ENCODE measurements at regions not wholly inside any gene's neighbourhood (a gene's known extent, or its start where the extent isn't known, plus 50 kb on each side); places are given as distances from the start of the nearest gene placed in this dataset.

GRCh38 chr5:38680094-38680825 is 123.8 kb upstream of the LIFR start:
- dilution Hi-C loops (cut with MboI; ENCODE audit: extremely low pct_ligation_motif_present, low sequenced_read_pairs), result no loop called here
- H4K20me1 ChIP-seq (replicated peaks; ENCODE audit: control insufficient read depth, extremely low read depth, insufficient read depth, low read length), result no peaks in the 10 kb centered on the region
- no peaks in the 10 kb centered on the region for H3K4me1 ChIP-seq (ENCODE audit: control insufficient read depth, extremely low read depth, insufficient read depth, low read length)
- H2AFZ ChIP-seq (ENCODE audit: low read depth, low read length), result no peak overlapping the region
- no peaks in the 10 kb centered on the region for H3K36me3 ChIP-seq (ENCODE audit: control insufficient read depth in 2 of 2, extremely low read depth in 1 of 2, insufficient read depth in 2 of 2, low read length in 2 of 2)
- no peaks in the 10 kb centered on the region for H3K9me3 ChIP-seq (replicated peaks; ENCODE audit: control insufficient read depth, insufficient read depth, low read length)
- intact Hi-C loops (cut with micrococcal nuclease), result no loop called here
- ChIA-PET POLR2A (no interaction called here), CTCF (interaction anchor here (0.8 to 1.3 kb wide), 4 partner anchors 10 to 239 kb away, joined by 3 to 5 read pairs (median 4); no protein-coding TSS in a partner anchor)
- FAIRE-seq (no peak), DNase-seq (ENCODE audit: low read depth, low spot score) (no peak)
- no peak overlapping the region for H3K9ac ChIP-seq (replicated peaks; ENCODE audit: extremely low read depth, insufficient read depth, low read length)
- H3K27me3 ChIP-seq (ENCODE audit: control insufficient read depth in 2 of 2, insufficient read depth in 2 of 2, low read length in 2 of 2), result peaks cover 3% of the 10 kb centered on the region in 2 experiments
- no peak overlapping the region for H3K4me3 ChIP-seq (replicated peaks in 1 of 3; ENCODE audit: insufficient read depth in 1 of 3, low read depth in 1 of 3, low read length in 3 of 3)
- H3K27ac ChIP-seq (ENCODE audit: insufficient read depth, low read depth, low read length), result no peak overlapping the region
- no TSS peak for BruUV-seq (replicated peaks)
- no peak overlapping the region for H3K4me2 ChIP-seq (ENCODE audit: insufficient read depth, low read length)
- H3K9me1 ChIP-seq (replicated peaks; ENCODE audit: control insufficient read depth, extremely low read depth, insufficient read depth, low read length), result no peaks in the 10 kb centered on the region
- no peak for TF ChIP-seq GATA2 (IDR thresholded peaks at IDR 0.05; ENCODE audit: insufficient read depth, insufficient read length, low read depth, low read length)
- no peak for TF ChIP-seq MYC (IDR thresholded peaks at IDR 0.05; ENCODE audit: low read depth, low read length)
- no peak for TF ChIP-seq FOS (IDR thresholded peaks at IDR 0.05; ENCODE audit: borderline replicate concordance, insufficient read depth, low read length)
- TF ChIP-seq POLR2AphosphoS5 (IDR thresholded peaks at IDR 0.05; ENCODE audit: insufficient read depth, low read depth, low read length), result no peak
- TF ChIP-seq, protein P1, sequence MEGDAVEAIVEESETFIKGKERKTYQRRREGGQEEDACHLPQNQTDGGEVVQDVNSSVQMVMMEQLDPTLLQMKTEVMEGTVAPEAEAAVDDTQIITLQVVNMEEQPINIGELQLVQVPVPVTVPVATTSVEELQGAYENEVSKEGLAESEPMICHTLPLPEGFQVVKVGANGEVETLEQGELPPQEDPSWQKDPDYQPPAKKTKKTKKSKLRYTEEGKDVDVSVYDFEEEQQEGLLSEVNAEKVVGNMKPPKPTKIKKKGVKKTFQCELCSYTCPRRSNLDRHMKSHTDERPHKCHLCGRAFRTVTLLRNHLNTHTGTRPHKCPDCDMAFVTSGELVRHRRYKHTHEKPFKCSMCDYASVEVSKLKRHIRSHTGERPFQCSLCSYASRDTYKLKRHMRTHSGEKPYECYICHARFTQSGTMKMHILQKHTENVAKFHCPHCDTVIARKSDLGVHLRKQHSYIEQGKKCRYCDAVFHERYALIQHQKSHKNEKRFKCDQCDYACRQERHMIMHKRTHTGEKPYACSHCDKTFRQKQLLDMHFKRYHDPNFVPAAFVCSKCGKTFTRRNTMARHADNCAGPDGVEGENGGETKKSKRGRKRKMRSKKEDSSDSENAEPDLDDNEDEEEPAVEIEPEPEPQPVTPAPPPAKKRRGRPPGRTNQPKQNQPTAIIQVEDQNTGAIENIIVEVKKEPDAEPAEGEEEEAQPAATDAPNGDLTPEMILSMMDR (IDR thresholded peaks at IDR 0.05; ENCODE audit: extremely low read depth in 1 of 2, insufficient read depth in 1 of 2, low read depth in 1 of 2, low read length in 2 of 2), result no peak
- TF ChIP-seq POLR2A (IDR thresholded peaks at IDR 0.05; ENCODE audit: low read depth, low read length), result no peak
- TF ChIP-seq JUN (IDR thresholded peaks at IDR 0.05; ENCODE audit: borderline replicate concordance, insufficient read depth, insufficient read length, low read depth), result no peak
- no peak for TF ChIP-seq MAX (IDR thresholded peaks at IDR 0.05; ENCODE audit: insufficient read depth, insufficient read length)
- no peak for TF ChIP-seq EZH2 (IDR thresholded peaks at IDR 0.05; ENCODE audit: borderline replicate concordance, low read depth, low read length, severe bottlenecking)
- H3K79me2 ChIP-seq (ENCODE audit: control insufficient read depth, insufficient read depth, low read length), result no peaks in the 10 kb centered on the region
